SIG-M5 (cell line): ENCODE measurements at regions not wholly inside any gene's neighbourhood (a gene's known extent, or its start where the extent isn't known, plus 50 kb on each side); places are given as distances from the start of the nearest gene placed in this dataset.
"Not testable (repeated sequence)": the region's sequence is repeated elsewhere in the genome, so short reads cannot be mapped to it uniquely, and the experiment has no call there.

Source experiments
- DNase-seq: peaks from one replicate; lab custom pipeline; 2025; lab: John Stamatoyannopoulos, UW

DNA sequence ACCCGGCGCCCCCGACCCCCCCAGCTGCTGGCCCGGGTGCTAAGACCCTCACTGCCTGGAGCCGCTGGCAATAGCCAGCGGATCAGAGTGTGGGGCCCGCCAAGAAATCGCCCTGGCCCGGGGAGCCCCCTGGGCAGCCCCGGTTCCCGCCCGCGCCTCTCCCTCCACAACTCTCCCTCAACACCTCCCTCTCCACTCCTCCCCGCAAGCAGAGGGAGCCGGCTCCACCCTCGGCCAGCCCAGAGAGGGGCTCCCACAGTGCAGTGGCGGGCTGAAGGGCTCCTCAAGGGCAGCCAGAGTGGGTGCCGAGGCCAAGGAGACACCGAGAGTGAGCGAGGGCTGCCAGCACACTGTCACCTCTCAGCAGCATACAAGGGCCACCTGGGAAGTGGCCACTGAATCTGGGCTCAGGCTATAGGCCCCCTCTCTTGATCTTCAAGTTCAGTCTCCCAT lies 385.5 kb downstream of the SEC14L1 start:
- no peak for DNase-seq

- no peak for DNase-seq
Measured at GRCh38 chr17:77526728-77527350, 386.1 kb downstream of the SEC14L1 start.

- no peak for DNase-seq
Measured at GRCh38 chr17:77527409-77527808, 386.6 kb downstream of the SEC14L1 start.

- no peak for DNase-seq
Measured at GRCh38 chr17:77527836-77528505, 387.2 kb downstream of the SEC14L1 start.

GRCh38 chr17:77528516-77529327 lies 388.0 kb downstream of the SEC14L1 start:
- no peak for DNase-seq

DNA sequence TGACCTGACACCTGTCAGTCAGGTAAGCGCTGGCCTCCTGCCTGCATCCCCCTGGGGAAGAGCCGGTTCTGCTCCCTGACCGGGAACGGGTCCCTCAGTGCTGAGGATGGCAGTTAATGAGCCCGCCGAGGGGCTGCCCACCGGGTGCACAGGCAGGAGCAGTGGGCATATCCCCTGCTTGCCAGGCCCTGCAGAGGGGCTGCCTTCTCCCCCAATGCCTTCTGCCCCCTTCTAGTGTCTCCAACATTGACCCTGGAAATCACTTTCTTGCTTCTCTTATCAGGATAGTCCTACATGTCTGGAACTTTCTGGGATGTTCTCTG lies 388.5 kb downstream of the SEC14L1 start:
- no peak for DNase-seq

DNA sequence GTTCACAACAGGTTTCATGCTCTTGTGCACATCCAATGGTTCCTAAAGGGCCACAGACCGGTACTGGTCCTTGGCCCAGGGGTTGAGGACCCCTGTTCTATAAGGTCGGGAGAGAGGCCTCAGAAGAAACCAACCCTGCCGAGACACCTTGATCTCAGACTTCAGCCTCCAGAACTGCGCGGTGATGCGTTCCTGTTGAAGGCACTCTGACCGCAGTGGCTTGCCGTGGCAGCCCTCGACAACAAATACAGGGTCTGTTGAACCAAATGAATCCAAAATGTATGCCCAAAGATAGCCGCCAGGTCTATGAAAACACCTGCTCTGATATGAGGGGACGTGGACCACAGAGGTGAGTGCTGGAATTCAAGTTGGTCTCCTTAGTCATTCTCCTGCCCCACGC lies 389.8 kb downstream of the SEC14L1 start:
- DNase-seq, result no peak

DNA sequence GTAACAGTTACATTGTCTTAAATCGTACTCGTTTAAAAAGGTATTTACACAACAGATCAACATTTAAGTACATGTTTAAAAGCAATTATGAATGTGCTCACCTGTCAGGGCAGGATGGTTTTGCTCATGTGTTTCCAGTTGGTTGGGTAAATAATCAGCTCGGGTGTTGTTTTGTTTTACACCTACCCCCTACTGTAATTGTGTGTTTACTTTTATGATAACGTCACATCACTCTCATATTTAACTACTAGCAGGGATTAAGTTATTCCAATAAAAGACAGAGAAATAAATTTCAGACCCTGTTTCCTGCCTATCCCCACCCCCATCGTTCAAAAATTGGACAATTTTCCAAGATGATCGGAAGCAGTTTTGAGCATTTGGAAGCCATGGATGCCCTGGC lies 390.2 kb downstream of the SEC14L1 start:
- no peak for DNase-seq

- DNase-seq, result no peak
Measured at GRCh38 chr17:77531641-77532040, 390.9 kb downstream of the SEC14L1 start.

- DNase-seq, result not testable (repeated sequence)
Measured at GRCh38 chr17:77533697-77534096, 392.9 kb downstream of the SEC14L1 start.

DNA sequence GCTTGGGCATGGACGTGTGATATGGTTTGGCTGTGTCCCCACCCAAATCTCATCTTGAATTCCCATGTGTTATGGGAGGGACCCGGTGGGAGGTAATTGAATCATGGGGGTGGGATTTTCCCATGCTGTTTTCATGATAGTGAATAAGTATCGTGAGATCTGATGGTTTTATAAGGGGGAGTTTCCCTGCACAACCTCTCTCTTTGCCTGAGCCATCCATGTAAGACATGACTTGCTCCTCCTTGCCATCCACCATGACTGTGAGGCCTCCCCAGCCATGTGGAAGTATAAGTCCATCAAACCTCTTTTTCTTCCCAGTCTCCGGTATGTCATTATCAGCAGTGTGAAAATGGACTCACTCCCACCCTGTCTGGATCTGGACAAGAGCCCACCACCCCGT lies 393.4 kb downstream of the SEC14L1 start:
- no peak for DNase-seq

- no peak for DNase-seq
Measured at GRCh38 chr17:77535435-77535834, 394.7 kb downstream of the SEC14L1 start.

DNA sequence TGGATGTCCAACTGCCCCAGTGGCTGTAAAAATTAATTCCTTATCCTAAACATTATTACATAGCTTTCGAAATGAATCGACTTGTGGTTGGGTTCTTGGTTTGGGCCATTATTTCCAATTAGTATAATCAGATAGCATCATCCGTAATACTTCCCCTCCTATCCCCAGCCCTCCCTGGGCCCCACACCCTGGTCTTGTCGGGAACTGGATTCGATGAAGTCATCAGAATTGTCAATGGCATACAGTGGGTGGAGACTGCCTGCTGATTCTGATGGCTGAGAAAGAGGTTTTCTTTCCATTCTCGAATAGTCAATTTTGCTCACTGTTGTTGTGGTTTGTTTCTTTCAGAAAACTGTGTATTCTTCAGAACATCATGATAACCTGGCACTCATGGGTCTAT lies 395.1 kb downstream of the SEC14L1 start:
- no peak for DNase-seq

- no peak for DNase-seq
Measured at GRCh38 chr17:77537566-77537965, 396.8 kb downstream of the SEC14L1 start.

GRCh38 chr17:77540531-77540930 lies 399.8 kb downstream of the SEC14L1 start:
- no peak for DNase-seq

- DNase-seq, result no peak
Measured at GRCh38 chr17:77540975-77541374, 400.2 kb downstream of the SEC14L1 start.

DNA sequence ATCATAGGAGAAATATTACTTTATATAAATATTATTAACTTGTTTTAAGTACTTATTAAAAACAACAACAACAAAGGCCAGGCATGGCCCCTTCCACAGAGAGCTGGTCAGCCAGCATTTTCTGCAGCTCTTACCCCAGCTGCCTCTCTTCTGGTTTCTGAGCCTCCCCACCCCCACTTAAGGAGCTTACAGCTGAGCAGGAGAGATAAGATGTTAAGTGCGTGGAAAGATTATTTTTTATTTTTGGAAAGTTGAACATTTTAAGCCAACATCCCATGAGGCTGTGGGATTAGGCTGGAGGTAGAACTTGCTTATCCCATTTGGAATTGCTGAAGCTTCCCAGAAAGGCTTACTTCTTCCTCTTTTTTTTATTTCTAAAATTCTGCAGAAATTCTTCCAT lies 401.2 kb downstream of the SEC14L1 start:
- DNase-seq, result no peak

DNA sequence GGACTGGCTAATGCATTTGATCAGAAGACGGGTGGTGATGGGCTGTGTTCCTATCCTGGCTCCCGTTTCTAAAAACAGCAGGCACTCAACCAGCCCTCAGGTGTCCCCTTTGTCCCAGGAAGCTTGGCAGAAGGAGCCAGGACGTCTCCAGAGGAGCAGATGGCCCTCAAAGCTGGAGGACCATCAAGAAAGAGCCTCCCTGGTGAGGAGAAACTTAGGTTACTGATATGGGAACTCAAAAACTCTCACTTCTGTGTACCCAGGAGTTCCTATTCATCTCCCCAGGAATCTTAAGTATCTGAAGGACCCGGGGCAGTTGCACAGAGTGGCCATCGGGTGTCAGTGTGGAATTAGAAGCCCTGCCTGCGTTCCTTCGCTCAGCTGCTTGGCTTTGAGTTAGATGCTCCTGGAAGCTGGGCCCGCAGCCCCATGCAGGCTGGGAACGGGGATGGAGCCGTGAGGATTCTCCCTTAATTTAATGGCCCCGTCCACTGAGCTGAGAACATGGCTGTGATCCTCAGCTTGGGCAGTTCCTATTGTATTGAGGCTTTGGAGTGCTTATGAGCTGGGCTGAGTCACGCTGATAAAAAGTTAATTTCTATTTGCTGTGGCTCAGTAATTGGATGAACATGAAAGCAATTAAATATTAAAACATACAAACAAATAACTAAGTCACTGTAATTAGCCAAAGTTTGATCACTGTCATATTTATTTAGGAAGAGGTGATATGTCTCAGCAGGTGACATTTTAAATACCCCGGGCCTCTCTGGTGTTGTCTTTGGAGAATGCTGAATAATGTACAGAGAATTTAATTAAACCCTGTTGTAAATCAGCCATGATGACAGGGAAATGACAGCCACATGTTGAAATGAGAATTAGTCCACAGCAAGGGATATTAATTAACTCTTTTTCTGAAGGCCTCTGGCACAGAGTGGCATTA lies 402.1 kb downstream of the SEC14L1 start:
- no peak for DNase-seq

GRCh38 chr17:77543801-77544200 lies 403.0 kb downstream of the SEC14L1 start:
- no peak for DNase-seq

DNA sequence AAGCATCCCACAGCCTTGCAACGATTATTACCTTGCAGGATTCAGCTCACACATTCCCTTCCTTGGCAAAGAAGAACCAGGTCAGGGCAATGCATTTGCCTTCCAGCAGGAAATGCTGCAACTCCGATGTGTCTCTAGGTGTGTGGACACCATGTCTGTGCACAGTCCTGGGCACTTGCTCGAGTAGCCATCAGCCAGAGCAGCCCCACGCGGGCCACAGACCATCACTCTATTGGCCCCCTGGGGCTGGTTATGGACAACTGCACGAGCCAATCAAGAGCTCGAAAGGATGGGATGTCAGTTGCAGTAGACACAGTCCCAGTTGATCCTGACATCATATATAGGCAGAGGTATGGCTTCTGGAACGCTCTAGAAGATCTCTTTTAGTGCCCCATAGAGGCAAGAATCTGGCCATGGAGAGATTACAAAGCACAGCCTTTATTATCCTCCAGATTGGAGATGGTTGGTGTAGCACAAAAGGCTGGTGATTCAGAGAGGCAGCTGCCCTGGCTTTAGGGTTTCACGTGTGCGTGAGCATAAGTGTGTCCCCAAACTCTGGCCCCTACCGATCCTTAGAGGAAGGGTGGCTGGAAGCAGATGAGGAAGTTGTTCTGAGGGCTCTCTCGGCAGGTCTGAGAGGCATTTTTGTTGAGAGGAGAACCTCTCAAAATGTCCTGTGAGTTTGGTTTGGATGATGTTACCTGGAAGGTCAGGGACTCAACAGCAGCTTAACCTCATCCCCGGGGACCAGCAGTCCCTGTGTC lies 403.8 kb downstream of the SEC14L1 start:
- no peak for DNase-seq

DNA sequence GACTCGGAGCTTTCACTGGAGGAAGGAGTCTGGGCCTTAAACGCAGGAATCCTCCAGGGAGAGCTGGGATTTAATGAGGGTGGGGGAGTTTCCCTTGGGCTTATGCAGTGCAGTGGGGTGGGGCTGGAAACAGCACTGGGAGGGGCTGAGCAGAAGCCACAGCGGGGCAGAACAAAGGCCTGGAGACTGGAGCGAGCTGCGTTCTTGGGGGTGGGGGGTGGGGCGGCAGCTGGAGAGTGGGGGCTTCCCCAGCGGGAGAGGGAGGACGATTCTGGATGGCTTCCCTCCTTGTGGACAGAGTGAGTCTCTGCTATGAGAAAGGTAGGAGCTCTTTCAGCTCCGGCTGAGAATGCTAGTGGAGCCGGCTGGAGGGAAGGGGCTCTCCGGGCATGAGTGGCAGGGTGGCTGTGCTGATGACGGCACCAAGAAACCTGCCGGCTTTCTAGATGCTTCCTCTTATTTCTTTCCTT lies 406.0 kb downstream of the SEC14L1 start:
- no peak for DNase-seq
